Central memory CD8-positive, alpha-beta T cell (primary cell): ENCODE measurements at regions not wholly inside any gene's neighbourhood (a gene's known extent, or its start where the extent isn't known, plus 50 kb on each side); places are given as distances from the start of the nearest gene placed in this dataset.
"Not testable (repeated sequence)": the region's sequence is repeated elsewhere in the genome, so short reads cannot be mapped to it uniquely, and the experiment has no call there.

Experiments
- ATAC-seq: fragments of 150-1000 bp; cut with Tn5 transposase; replicated peaks from 2 replicates; pipeline ENCODE4 v1.10.0; 2022; ENCODE audit warnings: mild to moderate bottlenecking, moderate FRiP score, moderate number of reproducible peaks; ENCODE audit not compliant: poor library complexity, severe bottlenecking; ENCODE audit errors: extremely low read depth
- DNase-seq, 2 donors: peaks; one replicate each; pipeline ENCODE4 v3.0.0; 2021; ENCODE audit warnings: low spot score in 2 of 2
- H3K27ac Mint-ChIP-seq: one replicate; pipeline ENCODE4 v1.8.0; 2022; ENCODE audit warnings: low read depth, mild to moderate bottlenecking, moderate library complexity, mixed read lengths
- H3K27me3 Mint-ChIP-seq: one replicate; pipeline ENCODE4 v1.8.0; 2022; ENCODE audit warnings: mixed read lengths
- H3K36me3 Mint-ChIP-seq: one replicate; pipeline ENCODE4 v1.8.0; 2022; ENCODE audit warnings: mild to moderate bottlenecking, moderate library complexity, mixed read lengths; ENCODE audit not compliant: insufficient read depth
- H3K4me1 Mint-ChIP-seq: one replicate; pipeline ENCODE4 v1.8.0; 2022; ENCODE audit warnings: mixed read lengths
- H3K4me3 Mint-ChIP-seq: one replicate; pipeline ENCODE4 v1.8.0; 2022; ENCODE audit warnings: mild to moderate bottlenecking, moderate library complexity, mixed read lengths
- H3K9me3 Mint-ChIP-seq: one replicate; pipeline ENCODE4 v1.8.0; 2022; ENCODE audit warnings: mixed read lengths

GRCh38 chr5:143594902-143595818 is 191.7 kb upstream of the NR3C1 start:
- ATAC-seq, result no peak
- H3K9me3 Mint-ChIP-seq, result no peaks in the 10 kb centered on the region
- no peak overlapping the region for H3K4me3 Mint-ChIP-seq
- no peak overlapping the region for H3K27ac Mint-ChIP-seq
- peaks cover 5% of the 10 kb centered on the region for H3K4me1 Mint-ChIP-seq
- H3K36me3 Mint-ChIP-seq, result no peaks in the 10 kb centered on the region
- no peaks in the 10 kb centered on the region for H3K27me3 Mint-ChIP-seq
- no peak for DNase-seq

GRCh38 chr5:143593723-143594122 is 190.2 kb upstream of the NR3C1 start:
- ATAC-seq, result no peak
- DNase-seq, result no peak
- no peak overlapping the region for H3K27ac Mint-ChIP-seq
- H3K27me3 Mint-ChIP-seq, result no peaks in the 10 kb centered on the region
- H3K36me3 Mint-ChIP-seq, result no peaks in the 10 kb centered on the region
- no peaks in the 10 kb centered on the region for H3K9me3 Mint-ChIP-seq
- peaks cover 10% of the 10 kb centered on the region for H3K4me1 Mint-ChIP-seq
- H3K4me3 Mint-ChIP-seq, result no peak overlapping the region

- no peaks in the 10 kb centered on the region for H3K36me3 Mint-ChIP-seq
- no peaks in the 10 kb centered on the region for H3K9me3 Mint-ChIP-seq
- H3K27me3 Mint-ChIP-seq, result no peaks in the 10 kb centered on the region
- DNase-seq (no peak), ATAC-seq (peak; percentile 32)
- H3K4me3 Mint-ChIP-seq, result no peak overlapping the region
- H3K4me1 Mint-ChIP-seq, result peaks cover 10% of the 10 kb centered on the region
- H3K27ac Mint-ChIP-seq, result no peak overlapping the region
Measured at GRCh38 chr5:143592648-143593047, 189.2 kb upstream of the NR3C1 start.

GRCh38 chr5:143588933-143589662 is 185.6 kb upstream of the NR3C1 start:
- H3K27me3 Mint-ChIP-seq, result no peaks in the 10 kb centered on the region
- peaks cover 9% of the 10 kb centered on the region for H3K4me1 Mint-ChIP-seq
- no peaks in the 10 kb centered on the region for H3K9me3 Mint-ChIP-seq
- H3K27ac Mint-ChIP-seq, result no peak overlapping the region
- ATAC-seq (no peak), DNase-seq (no peak)
- no peak overlapping the region for H3K4me3 Mint-ChIP-seq
- no peaks in the 10 kb centered on the region for H3K36me3 Mint-ChIP-seq

- not testable (repeated sequence) for H3K27ac Mint-ChIP-seq, DNase-seq, H3K36me3 Mint-ChIP-seq, H3K4me3 Mint-ChIP-seq, H3K27me3 Mint-ChIP-seq, ATAC-seq, H3K9me3 Mint-ChIP-seq
- peaks cover 17% of the 10 kb centered on the region for H3K4me1 Mint-ChIP-seq
Measured at GRCh38 chr5:143588121-143588520, 184.6 kb upstream of the NR3C1 start.

GRCh38 chr5:143586781-143587362 is 183.4 kb upstream of the NR3C1 start:
- ATAC-seq, result no peak
- DNase-seq, result no peak
- no peak overlapping the region for H3K4me3 Mint-ChIP-seq
- no peaks in the 10 kb centered on the region for H3K36me3 Mint-ChIP-seq
- no peak overlapping the region for H3K27ac Mint-ChIP-seq
- no peaks in the 10 kb centered on the region for H3K27me3 Mint-ChIP-seq
- H3K9me3 Mint-ChIP-seq, result no peaks in the 10 kb centered on the region
- peaks cover 22% of the 10 kb centered on the region for H3K4me1 Mint-ChIP-seq

GRCh38 chr5:143585970-143586369 is 182.5 kb upstream of the NR3C1 start:
- H3K9me3 Mint-ChIP-seq, result no peaks in the 10 kb centered on the region
- no peak overlapping the region for H3K4me3 Mint-ChIP-seq
- H3K4me1 Mint-ChIP-seq, result peaks cover 22% of the 10 kb centered on the region
- H3K36me3 Mint-ChIP-seq, result no peaks in the 10 kb centered on the region
- no peak overlapping the region for H3K27ac Mint-ChIP-seq
- no peaks in the 10 kb centered on the region for H3K27me3 Mint-ChIP-seq
- ATAC-seq (no peak), DNase-seq (no peak)

- Mint-ChIP-seq H3K27me3 (no peaks in the 10 kb centered on the region), H3K4me1 (peaks cover 17% of the 10 kb centered on the region), H3K9me3 (peaks cover 5% of the 10 kb centered on the region), H3K27ac (no peak overlapping the region), H3K4me3 (no peak overlapping the region), H3K36me3 (no peaks in the 10 kb centered on the region)
- DNase-seq (no peak), ATAC-seq (no peak)
Measured at GRCh38 chr5:143583409-143583808, 179.9 kb upstream of the NR3C1 start.

- Mint-ChIP-seq H3K36me3 (no peaks in the 10 kb centered on the region), H3K4me3 (no peak overlapping the region), H3K27me3 (no peaks in the 10 kb centered on the region), H3K4me1 (peaks cover 17% of the 10 kb centered on the region), H3K27ac (no peak overlapping the region), H3K9me3 (peaks cover 5% of the 10 kb centered on the region)
- ATAC-seq (no peak), DNase-seq (no peak)
Measured at GRCh38 chr5:143582869-143583268, 179.4 kb upstream of the NR3C1 start.

- ATAC-seq, result no peak
- Mint-ChIP-seq H3K9me3 (peaks cover 5% of the 10 kb centered on the region), H3K27ac (no peak overlapping the region), H3K4me3 (no peak overlapping the region), H3K4me1 (peaks cover 17% of the 10 kb centered on the region), H3K27me3 (no peaks in the 10 kb centered on the region), H3K36me3 (no peaks in the 10 kb centered on the region)
- DNase-seq, result no peak
Measured at GRCh38 chr5:143582176-143582575, 178.7 kb upstream of the NR3C1 start.

- Mint-ChIP-seq H3K36me3 (no peaks in the 10 kb centered on the region), H3K27me3 (no peaks in the 10 kb centered on the region), H3K4me3 (no peak overlapping the region), H3K27ac (no peak overlapping the region), H3K9me3 (peaks cover 5% of the 10 kb centered on the region), H3K4me1 (peaks cover 17% of the 10 kb centered on the region)
- ATAC-seq (no peak), DNase-seq (no peak)
Measured at GRCh38 chr5:143581649-143582048, 178.2 kb upstream of the NR3C1 start.

GRCh38 chr5:143581147-143581546 is 177.7 kb upstream of the NR3C1 start:
- no peaks in the 10 kb centered on the region for H3K27me3 Mint-ChIP-seq
- no peak overlapping the region for H3K27ac Mint-ChIP-seq
- H3K4me1 Mint-ChIP-seq, result peaks cover 16% of the 10 kb centered on the region
- DNase-seq (no peak), ATAC-seq (no peak)
- H3K36me3 Mint-ChIP-seq, result no peaks in the 10 kb centered on the region
- H3K4me3 Mint-ChIP-seq, result no peak overlapping the region
- H3K9me3 Mint-ChIP-seq, result peaks cover 5% of the 10 kb centered on the region
